ENCODE measurements at regions not wholly inside any gene's neighbourhood (a gene's known extent, or its start where the extent isn't known, plus 50 kb on each side); places are given as distances from the start of the nearest gene placed in this dataset.

GRCh38 chr4:156185514-156186055, 231.9 kb upstream of the CTSO start:
- FAIRE-seq (no peak), DNase-seq (ENCODE audit: insufficient read length) (no peak)
- TF ChIP-seq TAF1 (IDR thresholded peaks at IDR 0.05; ENCODE audit: borderline replicate concordance, low read depth, low read length) (no peak), POLR2A (IDR thresholded peaks at IDR 0.05; ENCODE audit: low read depth, low read length) (no peak), POLR2AphosphoS5 (IDR thresholded peaks at IDR 0.05; ENCODE audit: low read depth, low read length) (no peak)

- DNase-seq (ENCODE audit: insufficient read length) (no peak), FAIRE-seq (no peak)
- no peak for TF ChIP-seq TAF1 (IDR thresholded peaks at IDR 0.05; ENCODE audit: borderline replicate concordance, low read depth, low read length)
- no peak for TF ChIP-seq POLR2A (IDR thresholded peaks at IDR 0.05; ENCODE audit: low read depth, low read length)
- no peak for TF ChIP-seq POLR2AphosphoS5 (IDR thresholded peaks at IDR 0.05; ENCODE audit: low read depth, low read length)
These were observed 228.6 kb upstream of the CTSO start for GRCh38 chr4:156182269-156182668.

DNA sequence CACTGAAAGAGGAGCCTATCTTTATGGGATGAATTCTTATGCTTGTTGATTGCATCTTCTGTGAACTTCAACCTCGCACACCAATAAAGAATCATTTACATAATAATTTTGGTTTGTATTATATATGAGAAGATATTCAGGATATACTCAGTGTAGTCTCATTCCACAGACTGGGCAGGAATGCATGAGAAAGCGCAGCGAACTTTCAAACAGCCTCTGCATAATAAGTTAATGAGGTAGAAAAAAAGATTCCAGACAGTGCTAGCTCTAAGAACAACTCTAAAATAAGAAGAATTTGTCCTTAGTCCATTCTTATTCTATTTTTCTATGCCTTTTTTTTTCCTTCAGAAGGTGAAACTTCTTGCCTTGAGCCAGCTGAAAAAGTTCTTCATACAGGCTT, 224.3 kb upstream of the CTSO start:
- FAIRE-seq (no peak), DNase-seq (ENCODE audit: insufficient read length) (no peak)
- TF ChIP-seq TAF1 (IDR thresholded peaks at IDR 0.05; ENCODE audit: borderline replicate concordance, low read depth, low read length), result no peak
- no peak for TF ChIP-seq POLR2AphosphoS5 (IDR thresholded peaks at IDR 0.05; ENCODE audit: low read depth, low read length)

DNA sequence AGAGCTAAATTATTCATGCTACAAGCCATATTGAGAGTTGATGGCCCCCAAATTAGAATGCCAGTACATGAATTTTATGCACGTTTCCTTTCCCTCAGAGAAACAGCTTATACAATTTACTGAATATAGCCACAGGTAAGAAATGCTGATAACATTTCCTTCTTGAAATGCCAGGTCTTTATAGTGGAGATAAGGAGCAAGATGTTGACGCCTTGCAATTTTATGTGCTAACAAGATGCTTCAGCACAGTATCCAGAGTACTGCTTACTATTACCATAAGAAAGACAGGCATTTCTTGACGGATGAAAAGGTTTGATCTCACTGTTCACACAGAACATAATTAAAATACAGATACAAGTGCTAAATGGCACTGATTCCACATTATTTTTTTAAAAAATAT, 223.2 kb upstream of the CTSO start:
- TF ChIP-seq POLR2A (IDR thresholded peaks at IDR 0.05; ENCODE audit: low read depth, low read length) (no peak), TAF1 (IDR thresholded peaks at IDR 0.05; ENCODE audit: borderline replicate concordance, low read depth, low read length) (no peak), POLR2AphosphoS5 (IDR thresholded peaks at IDR 0.05; ENCODE audit: low read depth, low read length) (no peak)
- FAIRE-seq (no peak), DNase-seq (ENCODE audit: insufficient read length) (no peak)

GRCh38 chr4:156173937-156174336, 220.3 kb upstream of the CTSO start:
- FAIRE-seq, result peak; percentile 65
- no peak for TF ChIP-seq TAF1 (IDR thresholded peaks at IDR 0.05; ENCODE audit: borderline replicate concordance, low read depth, low read length)
- TF ChIP-seq POLR2AphosphoS5 (IDR thresholded peaks at IDR 0.05; ENCODE audit: low read depth, low read length), result no peak
- no peak for TF ChIP-seq POLR2A (IDR thresholded peaks at IDR 0.05; ENCODE audit: low read depth, low read length)
- no peak for DNase-seq (ENCODE audit: insufficient read length)

- DNase-seq (ENCODE audit: insufficient read length) (no peak), FAIRE-seq (no peak)
- TF ChIP-seq TAF1 (IDR thresholded peaks at IDR 0.05; ENCODE audit: borderline replicate concordance, low read depth, low read length) (no peak), POLR2A (IDR thresholded peaks at IDR 0.05; ENCODE audit: low read depth, low read length) (no peak), POLR2AphosphoS5 (IDR thresholded peaks at IDR 0.05; ENCODE audit: low read depth, low read length) (no peak)
These were observed 219.8 kb upstream of the CTSO start for GRCh38 chr4:156173486-156173885.

- FAIRE-seq (no peak), DNase-seq (ENCODE audit: insufficient read length) (no peak)
- TF ChIP-seq POLR2AphosphoS5 (IDR thresholded peaks at IDR 0.05; ENCODE audit: low read depth, low read length) (no peak), POLR2A (IDR thresholded peaks at IDR 0.05; ENCODE audit: low read depth, low read length) (no peak), TAF1 (IDR thresholded peaks at IDR 0.05; ENCODE audit: borderline replicate concordance, low read depth, low read length) (no peak)
These were observed 216.2 kb upstream of the CTSO start for GRCh38 chr4:156169861-156170260.

- DNase-seq (ENCODE audit: insufficient read length) (no peak), FAIRE-seq (peak; percentile 64)
- no peak for TF ChIP-seq POLR2AphosphoS5 (IDR thresholded peaks at IDR 0.05; ENCODE audit: low read depth, low read length)
- no peak for TF ChIP-seq TAF1 (IDR thresholded peaks at IDR 0.05; ENCODE audit: borderline replicate concordance, low read depth, low read length)
- TF ChIP-seq POLR2A (IDR thresholded peaks at IDR 0.05; ENCODE audit: low read depth, low read length), result no peak
These were observed 215.3 kb upstream of the CTSO start for GRCh38 chr4:156169011-156169410.

DNA sequence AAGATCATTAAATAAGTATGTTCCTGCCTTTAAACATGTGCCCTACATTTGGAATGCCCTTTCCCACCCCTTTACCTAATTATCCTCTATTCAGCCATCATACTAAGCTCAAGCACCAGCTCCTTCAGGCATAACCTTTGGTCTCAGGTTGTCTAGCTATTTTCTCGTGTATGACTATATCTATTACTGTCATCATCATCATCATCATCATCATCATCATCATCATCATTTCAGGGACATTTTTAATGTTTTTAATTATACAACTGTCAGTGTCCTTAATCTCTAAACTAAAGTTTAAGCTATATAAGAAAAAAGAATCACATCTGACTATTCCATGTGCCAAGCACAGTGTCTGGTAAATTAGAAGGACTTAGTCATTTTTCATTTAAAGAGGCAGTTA, 214.6 kb upstream of the CTSO start:
- TF ChIP-seq POLR2A (IDR thresholded peaks at IDR 0.05; ENCODE audit: low read depth, low read length), result no peak
- FAIRE-seq, result no peak

GRCh38 chr4:156158747-156159146, 205.1 kb upstream of the CTSO start:
- peak; percentile 5 for FAIRE-seq
- DNase-seq (ENCODE audit: insufficient read length), result no peak
- TF ChIP-seq POLR2AphosphoS5 (IDR thresholded peaks at IDR 0.05; ENCODE audit: low read depth, low read length) (no peak), POLR2A (IDR thresholded peaks at IDR 0.05; ENCODE audit: low read depth, low read length) (no peak), TAF1 (IDR thresholded peaks at IDR 0.05; ENCODE audit: borderline replicate concordance, low read depth, low read length) (no peak)

More for the DNA sequence above, 214.6 kb upstream of the CTSO start:
- no peak for DNase-seq (ENCODE audit: insufficient read length)

DNA sequence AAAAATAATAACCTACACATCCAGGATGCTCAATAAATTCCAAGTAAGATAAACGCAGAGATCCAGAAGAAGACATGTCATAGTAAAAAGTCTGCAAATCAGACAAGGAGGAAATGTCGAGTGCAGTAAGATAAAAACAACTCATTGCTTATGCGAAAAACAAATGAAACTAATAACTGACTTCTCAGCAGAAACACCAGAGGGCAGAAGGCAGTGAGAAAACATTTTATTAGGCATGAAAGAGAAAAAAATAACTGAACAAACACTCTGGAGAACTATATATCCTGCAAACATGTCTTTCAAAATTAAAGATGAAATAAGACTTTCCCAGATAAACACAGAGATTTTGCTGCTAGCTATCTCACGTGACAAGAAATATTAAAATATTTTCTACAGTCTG, 201.3 kb upstream of the CTSO start:
- FAIRE-seq (peak; percentile 21), DNase-seq (ENCODE audit: insufficient read length) (no peak)
- TF ChIP-seq TAF1 (IDR thresholded peaks at IDR 0.05; ENCODE audit: borderline replicate concordance, low read depth, low read length) (no peak), POLR2A (IDR thresholded peaks at IDR 0.05; ENCODE audit: low read depth, low read length) (no peak), POLR2AphosphoS5 (IDR thresholded peaks at IDR 0.05; ENCODE audit: low read depth, low read length) (no peak)

GRCh38 chr4:156146571-156146970, 192.9 kb upstream of the CTSO start:
- TF ChIP-seq POLR2AphosphoS5 (IDR thresholded peaks at IDR 0.05; ENCODE audit: low read depth, low read length) (no peak), TAF1 (IDR thresholded peaks at IDR 0.05; ENCODE audit: borderline replicate concordance, low read depth, low read length) (no peak), POLR2A (IDR thresholded peaks at IDR 0.05; ENCODE audit: low read depth, low read length) (no peak)
- DNase-seq (ENCODE audit: insufficient read length), result no peak
- no peak for FAIRE-seq

GRCh38 chr4:156144961-156145360, 191.3 kb upstream of the CTSO start:
- TF ChIP-seq POLR2A (IDR thresholded peaks at IDR 0.05; ENCODE audit: low read depth, low read length), result no peak
- no peak for TF ChIP-seq TAF1 (IDR thresholded peaks at IDR 0.05; ENCODE audit: borderline replicate concordance, low read depth, low read length)
- no peak for FAIRE-seq
- DNase-seq (ENCODE audit: insufficient read length), result no peak
